PC-9 (cell line): ENCODE measurements at regions not wholly inside any gene's neighbourhood (a gene's known extent, or its start where the extent isn't known, plus 50 kb on each side); places are given as distances from the start of the nearest gene placed in this dataset.

ENCODE experiments used
- BruUV-seq: library from RNA; stranded (reverse); fragments of 400-500 nt; replicated peaks from 2 replicates; lab custom pipeline; 2021; lab: Mats Ljungman, UMichigan
- CTCF ChIA-PET: fragments of 300-600 bp; sonication (Branson Sonifier 250); formaldehyde crosslinking; loops from one replicate; lab custom pipeline; 2022; ENCODE audit warnings: antibody characterized with exemption; lab: Charles Lee
- POLR2A ChIA-PET: fragments of 300-600 bp; sonication (Branson Sonifier 250); formaldehyde crosslinking; loops from one replicate; lab custom pipeline; 2022; ENCODE audit warnings: antibody characterized with exemption; ENCODE audit not compliant: unreplicated experiment; lab: Charles Lee
- DNase-seq, 2 experiments: peaks; one replicate each; pipeline versions ENCODE4 v3.0.0 to v3.0.0-alpha.2; 2015 to 2022; ENCODE audit warnings: mixed read lengths in 1 of 2
- H2AFZ ChIP-seq: fragments of 200-600 bp; sonication (generic); 2 replicates; pipeline ENCODE4 v1.8.1; 2017; ENCODE audit warnings: antibody characterized with exemption
- H3F3A ChIP-seq: fragments of 200-600 bp; sonication (generic); 2 replicates; pipeline ENCODE4 v1.8.1; 2017; ENCODE audit warnings: antibody characterized with exemption, mild to moderate bottlenecking, low read depth; ENCODE audit not compliant: insufficient read depth
- H3K27ac ChIP-seq: fragments of 200-600 bp; sonication (generic); 2 replicates; pipeline ENCODE4 v1.6.1; 2016; ENCODE audit warnings: mixed run types
- H3K27me3 ChIP-seq: fragments of 200-600 bp; sonication (generic); 2 replicates; pipeline ENCODE4 v1.6.1; 2016; ENCODE audit warnings: low read depth, mixed run types; ENCODE audit not compliant: insufficient read depth
- H3K36me3 ChIP-seq: fragments of 200-600 bp; sonication (generic); 2 replicates; pipeline ENCODE4 v1.6.1; 2016; ENCODE audit warnings: low read depth, mixed run types
- H3K4me1 ChIP-seq: fragments of 200-600 bp; sonication (generic); replicated peaks from 2 replicates; pipeline ENCODE4 v1.6.1; 2016; ENCODE audit warnings: mixed run types; ENCODE audit not compliant: insufficient read depth
- H3K4me2 ChIP-seq: fragments of 200-600 bp; sonication (generic); 2 replicates; pipeline ENCODE4 v1.6.1; 2017; ENCODE audit warnings: mixed run types
- H3K4me3 ChIP-seq: fragments of 200-600 bp; sonication (generic); 2 replicates; pipeline ENCODE4 v1.6.1; 2016; ENCODE audit warnings: mixed run types
- H3K79me2 ChIP-seq: fragments of 200-600 bp; sonication (generic); 2 replicates; pipeline ENCODE4 v1.6.1; 2017; ENCODE audit warnings: low read depth, mixed run types
- H3K9me2 ChIP-seq: fragments of 200-600 bp; sonication (generic); 2 replicates; pipeline ENCODE4 v1.8.1; 2017; ENCODE audit warnings: mild to moderate bottlenecking; ENCODE audit not compliant: insufficient read depth
- H3K9me3 ChIP-seq: fragments of 200-600 bp; sonication (generic); 2 replicates; pipeline ENCODE4 v1.8.1; 2016; ENCODE audit warnings: low read depth; ENCODE audit not compliant: insufficient read depth
- H4K20me1 ChIP-seq: fragments of 200-600 bp; sonication (generic); 2 replicates; pipeline ENCODE4 v1.8.1; 2017; ENCODE audit not compliant: insufficient read depth
- EZH2 ChIP-seq: fragments of 200-600 bp; sonication (generic); IDR thresholded peaks from 2 replicates; pipeline ENCODE4 v1.8.0; 2017; ENCODE audit warnings: antibody characterized with exemption, low read depth
- intact Hi-C: fragments of 100-400 bp; cut with micrococcal nuclease; formaldehyde crosslinking; loops from one replicate; pipeline ENCODE4 v1.10.0; 2022; ENCODE audit not compliant: unreplicated experiment
- TF ChIP-seq, protein P1 (sequence below): fragments of 200-600 bp; sonication (generic); conservative IDR thresholded peaks from 2 replicates; pipeline ENCODE4 v1.6.1; 2017; ENCODE audit warnings: mixed run types, antibody characterized with exemption, mild to moderate bottlenecking, moderate library complexity

DNA sequence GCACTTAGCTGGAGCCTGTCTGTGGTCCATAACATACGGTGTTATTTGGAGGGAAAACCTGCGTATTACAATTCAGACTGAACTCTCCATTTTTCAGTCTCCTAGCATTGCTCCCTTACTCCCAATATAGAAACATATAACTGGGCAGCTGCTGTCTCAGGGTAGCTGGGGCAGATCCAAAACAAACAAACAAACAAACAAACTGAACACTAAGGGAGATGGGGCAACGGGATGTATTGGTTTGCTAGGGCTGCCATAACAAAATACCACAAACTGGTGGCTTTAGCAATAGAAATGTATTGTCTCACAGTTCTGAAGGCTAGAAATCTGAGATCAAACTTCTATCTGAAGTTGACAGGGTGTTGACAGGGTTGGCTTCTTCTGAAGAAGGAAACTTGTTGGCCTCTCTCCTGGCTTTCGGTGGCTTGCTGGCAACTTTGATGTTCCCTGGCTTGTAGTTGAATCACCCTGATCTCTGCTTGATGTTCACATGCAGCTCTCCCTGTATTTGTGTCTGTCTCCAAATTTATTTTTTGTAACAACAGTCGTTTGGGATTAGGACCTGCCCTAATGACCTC lies 329.3 kb upstream of the ZNF804A start:
- ChIA-PET CTCF (no interaction called here), POLR2A (interaction anchor here (0.7 kb wide), 1 partner anchor 113 kb away, joined by 3 read pairs; no protein-coding TSS in a partner anchor)
- H3K4me2 ChIP-seq = no peak overlapping the region
- no peaks in the 10 kb centered on the region for H3K36me3 ChIP-seq
- H3K9me2 ChIP-seq = no peaks in the 10 kb centered on the region; the same call in 1 of the 2 replicates
- no peak overlapping the region for H2AFZ ChIP-seq
- TF ChIP-seq EZH2 = no peak
- TF ChIP-seq, protein P1, sequence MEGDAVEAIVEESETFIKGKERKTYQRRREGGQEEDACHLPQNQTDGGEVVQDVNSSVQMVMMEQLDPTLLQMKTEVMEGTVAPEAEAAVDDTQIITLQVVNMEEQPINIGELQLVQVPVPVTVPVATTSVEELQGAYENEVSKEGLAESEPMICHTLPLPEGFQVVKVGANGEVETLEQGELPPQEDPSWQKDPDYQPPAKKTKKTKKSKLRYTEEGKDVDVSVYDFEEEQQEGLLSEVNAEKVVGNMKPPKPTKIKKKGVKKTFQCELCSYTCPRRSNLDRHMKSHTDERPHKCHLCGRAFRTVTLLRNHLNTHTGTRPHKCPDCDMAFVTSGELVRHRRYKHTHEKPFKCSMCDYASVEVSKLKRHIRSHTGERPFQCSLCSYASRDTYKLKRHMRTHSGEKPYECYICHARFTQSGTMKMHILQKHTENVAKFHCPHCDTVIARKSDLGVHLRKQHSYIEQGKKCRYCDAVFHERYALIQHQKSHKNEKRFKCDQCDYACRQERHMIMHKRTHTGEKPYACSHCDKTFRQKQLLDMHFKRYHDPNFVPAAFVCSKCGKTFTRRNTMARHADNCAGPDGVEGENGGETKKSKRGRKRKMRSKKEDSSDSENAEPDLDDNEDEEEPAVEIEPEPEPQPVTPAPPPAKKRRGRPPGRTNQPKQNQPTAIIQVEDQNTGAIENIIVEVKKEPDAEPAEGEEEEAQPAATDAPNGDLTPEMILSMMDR = no peak
- H3K9me3 ChIP-seq = no peaks in the 10 kb centered on the region
- H3K4me1 ChIP-seq = no peaks in the 10 kb centered on the region
- DNase-seq = no peak
- intact Hi-C loops = no loop called here
- H3F3A ChIP-seq = no peaks in the 10 kb centered on the region
- no peaks in the 10 kb centered on the region for H3K79me2 ChIP-seq
- no peaks in the 10 kb centered on the region for H4K20me1 ChIP-seq
- H3K27me3 ChIP-seq = no peaks in the 10 kb centered on the region
- H3K27ac ChIP-seq = no peak overlapping the region
- H3K4me3 ChIP-seq = no peak overlapping the region
- BruUV-seq = no TSS peak

DNA sequence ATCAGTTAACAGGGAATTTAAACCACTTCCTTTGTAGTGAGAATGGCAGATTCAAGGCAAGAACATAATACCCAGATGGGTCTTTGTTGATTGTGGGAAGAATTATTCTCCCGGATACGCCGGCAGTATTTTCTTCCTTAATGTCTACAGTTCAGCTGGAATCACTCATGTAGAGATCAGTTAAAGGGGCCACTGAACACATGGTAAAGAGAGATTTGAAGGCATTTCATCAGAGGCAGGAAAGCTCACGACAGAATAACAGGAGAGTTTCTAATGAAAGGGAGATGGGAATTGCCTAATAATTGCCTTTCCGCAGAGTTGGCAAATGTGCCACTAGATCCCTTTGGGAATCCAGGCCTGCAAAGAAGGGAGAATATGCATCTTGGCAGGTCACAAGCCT lies 327.7 kb upstream of the ZNF804A start:
- CTCF ChIA-PET = no interaction called here
- H3K79me2 ChIP-seq = no peaks in the 10 kb centered on the region
- no peaks in the 10 kb centered on the region for H3K4me1 ChIP-seq
- H3K27ac ChIP-seq = no peak overlapping the region
- no peaks in the 10 kb centered on the region; the same call in 1 of the 2 replicates for H3K9me2 ChIP-seq
- no peak for DNase-seq
- no peak overlapping the region for H3K4me2 ChIP-seq
- intact Hi-C loops = no loop called here
- no peaks in the 10 kb centered on the region for H3K36me3 ChIP-seq
- no peaks in the 10 kb centered on the region for H4K20me1 ChIP-seq
- H3F3A ChIP-seq = no peaks in the 10 kb centered on the region
- no peak overlapping the region for H3K4me3 ChIP-seq
- POLR2A ChIA-PET = no interaction called here
- BruUV-seq = no TSS peak
- H2AFZ ChIP-seq = peak overlapping the region; percentile 8; the same call in 1 of the 2 replicates
- H3K27me3 ChIP-seq = no peaks in the 10 kb centered on the region
- H3K9me3 ChIP-seq = no peaks in the 10 kb centered on the region
- no peak for TF ChIP-seq EZH2
- TF ChIP-seq, protein P1 = no peak

DNA sequence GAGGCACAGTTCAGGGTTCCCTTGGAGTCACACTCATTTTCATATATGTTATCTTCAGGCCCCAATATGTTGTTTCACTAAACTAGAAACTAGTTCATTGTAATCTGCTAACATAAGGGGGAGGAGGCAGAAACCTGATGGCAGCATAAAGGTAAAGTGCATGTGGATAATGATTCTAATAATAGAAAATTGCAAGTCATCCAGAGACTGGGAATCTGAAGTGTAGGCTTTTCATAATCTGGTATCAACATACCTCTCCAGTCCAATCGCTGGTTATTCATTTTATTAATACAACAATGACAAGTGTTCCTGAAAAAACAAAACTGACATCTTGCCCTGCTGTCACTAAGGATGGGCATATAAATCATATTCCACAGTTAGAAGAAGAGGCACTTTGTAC lies 326.3 kb upstream of the ZNF804A start:
- no peak overlapping the region for H3K27ac ChIP-seq
- H2AFZ ChIP-seq = 0 out of 2 replicates have a peak overlapping the region, but pooled peaks have one; percentile 5
- ChIA-PET CTCF (no interaction called here), POLR2A (no interaction called here)
- no peaks in the 10 kb centered on the region; the same call in 1 of the 2 replicates for H3K9me2 ChIP-seq
- no peak overlapping the region for H3K4me3 ChIP-seq
- H3K4me1 ChIP-seq = no peaks in the 10 kb centered on the region
- no peak overlapping the region for H3K4me2 ChIP-seq
- intact Hi-C loops = no loop called here
- H3K79me2 ChIP-seq = no peaks in the 10 kb centered on the region
- H3K27me3 ChIP-seq = no peaks in the 10 kb centered on the region
- no TSS peak for BruUV-seq
- H3K36me3 ChIP-seq = no peaks in the 10 kb centered on the region
- no peaks in the 10 kb centered on the region for H4K20me1 ChIP-seq
- no peak for DNase-seq
- TF ChIP-seq EZH2 = no peak
- TF ChIP-seq, protein P1 = no peak
- H3K9me3 ChIP-seq = no peaks in the 10 kb centered on the region
- no peaks in the 10 kb centered on the region for H3F3A ChIP-seq
